GM04504 (cell line): ENCODE measurements at regions not wholly inside any gene's neighbourhood (a gene's known extent, or its start where the extent isn't known, plus 50 kb on each side); places are given as distances from the start of the nearest gene placed in this dataset.
A peak's percentile ranks its signal among the peaks of the same experiment; 100 is the strongest.

Source experiments
- DNase-seq: peaks from one replicate; pipeline ENCODE4 v3.0.0-alpha.2; 2012; ENCODE audit warnings: low read depth

GRCh38 chrX:101160001-101160400 is 59.6 kb upstream of the DRP2 start:
- DNase-seq = peak; percentile 20

GRCh38 chrX:101163166-101163565 is 56.4 kb upstream of the DRP2 start:
- DNase-seq = no peak

DNA sequence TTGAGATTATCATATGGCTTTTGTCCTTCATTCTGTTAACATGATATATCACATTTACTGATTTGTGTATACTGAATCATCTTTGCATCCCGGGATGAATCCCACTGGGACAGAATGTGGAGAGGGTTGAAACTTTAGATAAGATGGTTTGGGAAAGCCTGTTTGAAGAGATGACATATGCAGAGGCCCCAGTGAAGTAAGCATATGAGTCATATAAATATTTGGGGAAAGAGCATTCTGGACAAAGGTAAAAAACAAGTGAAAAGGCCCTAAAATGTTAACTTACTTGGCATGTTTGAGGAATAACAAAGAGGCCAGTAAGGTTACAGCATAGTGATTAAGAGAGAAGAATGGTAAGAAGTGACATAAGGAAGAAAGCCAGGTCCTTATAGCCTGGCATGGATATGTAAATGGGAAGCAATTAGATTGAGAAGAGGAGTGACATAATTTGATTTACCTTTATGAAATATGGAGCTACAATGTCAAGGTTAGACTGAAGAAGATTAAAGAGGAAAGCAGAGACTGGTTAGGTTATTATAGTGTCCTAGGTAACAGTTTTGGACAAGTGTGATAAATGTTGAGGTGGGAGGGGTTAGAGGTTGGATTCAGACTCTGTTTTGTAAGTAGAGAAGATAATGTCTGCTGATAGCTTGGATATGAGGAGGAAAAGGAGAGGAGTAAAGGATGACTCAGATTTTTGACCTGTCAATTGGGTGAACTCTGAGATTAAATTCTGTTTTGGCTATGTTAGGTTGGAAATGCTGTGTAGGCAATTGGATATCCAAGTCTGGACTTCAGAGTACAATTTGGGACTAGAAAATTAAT is 54.6 kb upstream of the DRP2 start:
- DNase-seq = no peak
